GM18868 (cell line): ENCODE measurements at regions not wholly inside any gene's neighbourhood (a gene's known extent, or its start where the extent isn't known, plus 50 kb on each side); places are given as distances from the start of the nearest gene placed in this dataset.
A peak's percentile ranks its signal among the peaks of the same experiment; 100 is the strongest.
"Not testable (repeated sequence)": the region's sequence is repeated elsewhere in the genome, so short reads cannot be mapped to it uniquely, and the experiment has no call there.

Source experiments
- ATAC-seq: cut with Tn5 transposase; IDR thresholded peaks from one replicate; pipeline ENCODE4 v1.9.1; 2021; ENCODE audit warnings: mild to moderate bottlenecking, moderate library complexity; ENCODE audit not compliant: unreplicated experiment

GRCh38 chr18:38759457-38759856 lies 1193.9 kb upstream of the CELF4 start:
- no peak for ATAC-seq

GRCh38 chr18:38756436-38756835 lies 1190.8 kb upstream of the CELF4 start:
- no peak for ATAC-seq

DNA sequence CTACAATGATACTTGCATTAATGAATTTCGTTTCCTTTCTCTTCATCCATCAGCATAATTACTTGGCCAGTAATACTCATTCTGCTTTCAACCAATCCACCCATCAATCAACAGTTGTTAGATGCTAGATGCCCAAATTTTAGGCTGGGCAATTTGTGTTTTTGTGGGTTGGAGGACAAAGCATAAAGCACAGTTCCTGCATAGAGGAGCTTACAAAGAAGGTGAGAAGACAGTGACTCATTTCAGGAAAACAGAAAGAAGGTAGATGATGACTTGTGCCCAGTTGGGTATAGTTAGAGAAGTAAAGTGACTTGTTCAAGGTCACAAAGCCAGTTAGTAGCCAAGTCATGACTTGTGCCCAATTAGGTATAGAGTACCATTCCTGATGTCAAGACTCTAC lies 1186.8 kb upstream of the CELF4 start:
- ATAC-seq: peak; percentile 61

GRCh38 chr18:38751898-38752297 lies 1186.3 kb upstream of the CELF4 start:
- no peak for ATAC-seq

DNA sequence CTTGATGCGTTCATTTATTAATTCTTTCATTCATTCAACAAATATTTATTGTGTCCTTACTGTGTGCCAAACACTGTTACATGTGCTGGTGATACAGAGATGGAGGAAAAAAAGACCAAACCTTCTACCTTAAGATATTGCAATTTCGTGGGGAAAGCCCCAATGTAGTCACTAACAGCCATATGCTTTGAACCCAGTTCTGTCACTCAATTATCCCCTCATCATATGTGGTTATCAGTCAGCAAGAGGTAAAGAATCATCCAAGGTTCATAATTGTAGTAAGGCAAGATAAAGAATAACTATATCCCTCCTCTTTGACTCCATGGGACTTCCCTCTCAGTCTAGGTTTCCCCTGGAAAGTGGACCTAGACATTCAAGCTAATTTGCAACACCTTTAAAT lies 1185.6 kb upstream of the CELF4 start:
- ATAC-seq: no peak

DNA sequence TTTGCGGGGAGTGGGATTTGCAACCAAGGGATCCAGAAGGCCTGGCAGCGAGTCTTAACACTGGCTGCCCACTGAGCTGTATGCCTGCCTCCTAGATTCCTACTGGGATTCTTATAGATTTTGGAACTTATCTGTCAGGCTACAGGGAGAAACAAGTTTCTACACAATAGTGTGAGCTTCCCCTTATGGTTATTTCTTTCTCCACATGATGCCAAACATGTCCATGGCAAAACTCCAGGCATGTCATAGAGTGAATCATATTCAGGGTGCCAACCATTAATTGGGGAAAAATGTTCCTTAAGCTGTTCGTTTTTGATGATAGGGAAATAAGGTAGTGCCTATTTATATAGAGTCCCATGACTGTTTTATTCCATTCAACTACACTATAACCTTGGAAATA lies 1185.2 kb upstream of the CELF4 start:
- no peak for ATAC-seq

DNA sequence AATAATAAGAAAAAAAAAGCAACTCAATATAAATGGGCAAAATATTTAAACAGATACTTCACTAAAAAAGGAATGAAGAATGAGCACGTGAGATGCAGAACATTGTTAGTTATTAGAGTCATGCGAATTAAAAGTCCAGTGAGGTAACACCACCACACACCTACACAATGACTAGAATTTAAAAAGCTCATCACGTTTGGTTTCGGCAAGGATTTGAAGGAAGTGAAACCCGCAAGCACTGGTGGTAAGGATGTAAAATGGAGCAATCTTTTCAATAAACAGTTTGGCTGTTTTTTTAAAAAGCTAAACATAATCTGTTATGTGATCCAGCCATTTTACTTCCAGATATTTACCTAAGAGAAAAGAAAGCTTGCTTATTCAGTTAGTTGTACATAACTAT lies 1181.6 kb upstream of the CELF4 start:
- ATAC-seq: peak; percentile 47

- ATAC-seq: not testable (repeated sequence)
These were observed 1154.6 kb upstream of the CELF4 start for GRCh38 chr18:38720181-38720580.

- ATAC-seq: no peak
These were observed 1152.8 kb upstream of the CELF4 start for GRCh38 chr18:38718365-38718901.

- ATAC-seq: no peak
These were observed 1143.5 kb upstream of the CELF4 start for GRCh38 chr18:38709122-38709521.

DNA sequence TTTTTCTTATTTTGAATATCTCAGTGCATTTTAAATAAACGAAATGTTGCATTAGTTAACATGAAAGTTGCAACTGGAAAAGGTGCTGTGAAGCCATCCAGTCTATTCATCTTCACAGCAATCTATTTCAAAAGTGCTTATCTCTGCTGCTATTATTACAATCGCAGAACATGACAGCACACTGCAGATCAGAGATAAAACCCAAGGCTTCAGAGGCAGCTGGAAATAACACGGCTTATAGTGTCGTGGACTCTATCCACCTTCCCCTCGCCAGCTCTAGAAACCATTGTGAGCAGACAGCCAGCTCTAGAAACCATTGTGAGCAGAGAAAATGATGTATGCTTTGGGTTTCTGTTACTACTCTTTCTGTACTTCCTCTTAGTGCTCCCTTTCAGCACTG lies 1140.8 kb upstream of the CELF4 start:
- ATAC-seq: no peak

GRCh38 chr18:38698088-38698487 lies 1132.5 kb upstream of the CELF4 start:
- ATAC-seq: no peak

GRCh38 chr18:38695559-38696280 lies 1130.1 kb upstream of the CELF4 start:
- no peak for ATAC-seq

DNA sequence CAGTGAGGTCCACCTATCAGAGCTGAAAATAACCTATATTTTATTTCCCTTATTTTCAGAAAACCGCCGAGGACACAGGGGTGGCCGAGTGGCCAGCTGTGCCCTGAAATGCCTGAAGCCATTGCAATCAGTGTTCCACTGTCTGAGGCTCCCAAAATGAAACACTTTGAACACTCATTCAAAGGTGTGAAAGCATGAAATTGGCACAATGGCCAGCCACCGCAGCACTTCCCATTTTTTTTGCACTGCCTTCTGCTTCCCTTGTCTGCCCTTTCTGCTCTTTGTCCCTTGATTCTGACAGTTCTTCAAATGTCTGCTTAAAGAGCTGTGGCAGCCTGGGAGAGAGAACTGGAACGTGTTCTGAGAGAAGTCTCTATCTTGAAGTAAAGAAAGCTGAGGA lies 1127.5 kb upstream of the CELF4 start:
- ATAC-seq: no peak

GRCh38 chr18:38690626-38691025 lies 1125.0 kb upstream of the CELF4 start:
- ATAC-seq: no peak

DNA sequence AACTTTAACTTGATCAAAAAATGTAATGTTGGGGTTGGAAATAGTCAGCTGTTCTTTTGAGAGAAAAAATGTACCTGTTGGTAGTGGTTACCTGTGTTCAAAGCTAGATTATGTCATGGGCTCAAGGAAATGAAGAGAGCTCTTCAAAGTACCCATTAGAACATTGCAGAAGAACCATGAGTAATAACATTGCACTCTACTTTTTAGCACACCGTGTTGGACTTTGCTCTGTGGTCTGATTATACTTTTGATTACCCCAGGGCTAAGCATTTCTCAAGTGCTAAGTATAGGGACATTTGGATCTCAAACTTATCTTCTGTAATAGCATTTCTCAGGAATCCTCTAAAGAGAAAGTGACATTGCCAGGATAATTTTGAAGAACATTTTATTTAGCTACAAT lies 1122.8 kb upstream of the CELF4 start:
- ATAC-seq: no peak

GRCh38 chr18:38670486-38670885 lies 1104.9 kb upstream of the CELF4 start:
- ATAC-seq: no peak

GRCh38 chr18:38664929-38665328 lies 1099.3 kb upstream of the CELF4 start:
- ATAC-seq: no peak

- ATAC-seq: no peak
These were observed 1098.1 kb upstream of the CELF4 start for GRCh38 chr18:38663682-38664081.

- ATAC-seq: no peak
These were observed 1097.7 kb upstream of the CELF4 start for GRCh38 chr18:38663270-38663669.

- ATAC-seq: no peak
These were observed 1089.3 kb upstream of the CELF4 start for GRCh38 chr18:38654946-38655345.

- ATAC-seq: no peak
These were observed 1086.1 kb upstream of the CELF4 start for GRCh38 chr18:38651736-38652135.

DNA sequence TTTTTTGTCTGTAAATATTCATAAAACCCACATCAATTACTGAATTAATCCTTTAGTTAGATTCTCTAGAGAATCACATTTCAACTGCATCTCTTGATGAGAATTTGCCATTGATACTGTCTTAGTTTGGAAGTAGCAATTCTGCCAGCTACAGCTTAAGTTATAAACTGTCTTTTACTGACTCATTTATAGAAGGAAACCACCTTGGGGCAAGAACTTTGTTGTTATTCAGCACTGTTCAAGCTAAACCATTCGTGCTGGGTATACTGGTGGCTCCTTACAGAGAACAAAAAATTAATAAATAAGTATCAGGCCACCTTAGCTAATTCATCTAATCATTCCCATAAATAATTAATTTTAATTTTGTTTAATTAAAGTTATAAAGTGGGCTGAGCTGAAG lies 1082.6 kb upstream of the CELF4 start:
- ATAC-seq: no peak
